ENCODE measurements at regions not wholly inside any gene's neighbourhood (a gene's known extent, or its start where the extent isn't known, plus 50 kb on each side); places are given as distances from the start of the nearest gene placed in this dataset.

- H2AFZ ChIP-seq (ENCODE audit: low read length) = no peak overlapping the region
- H2BK15ac ChIP-seq (ENCODE audit: low read depth, low read length) = no peak overlapping the region
- Mint-ChIP-seq H3K9me3 (no peaks in the 10 kb centered on the region; a peak in 1 of 5 replicates), H3K4me1 (no peaks in the 10 kb centered on the region), H3K27me3 (ENCODE audit: low read depth) (peaks cover 4% of the 10 kb centered on the region), H3K27ac (no peak overlapping the region), H3K4me3 (no peak overlapping the region), H3K36me3 (ENCODE audit: insufficient read depth in 1 of 3, low read depth in 3 of 3) (no peaks in the 10 kb centered on the region)
- WGBS (ENCODE audit: extremely low coverage, insufficient read length, low lambda C conversion rate) = no CpG with 5 or more reads among the region's 1 CpG
- no peak overlapping the region for H3K9ac ChIP-seq (ENCODE audit: extremely low read depth, insufficient read length, low read length)
- H2BK5ac ChIP-seq (ENCODE audit: insufficient read length, low read length) = no peak overlapping the region
- H3K23ac ChIP-seq (ENCODE audit: insufficient read length, low read depth, low read length) = no peak overlapping the region
- no peak overlapping the region for H4K8ac ChIP-seq (replicated peaks; ENCODE audit: insufficient read length, low read depth, low read length)
- no peaks in the 10 kb centered on the region for H3K79me2 ChIP-seq (ENCODE audit: insufficient read depth, low read length)
- no peak overlapping the region for H2BK120ac ChIP-seq (ENCODE audit: low read depth, low read length, poor library complexity, severe bottlenecking)
- H2BK12ac ChIP-seq (ENCODE audit: insufficient read length, low read depth, low read length) = no peak overlapping the region
- TF ChIP-seq, protein P1, sequence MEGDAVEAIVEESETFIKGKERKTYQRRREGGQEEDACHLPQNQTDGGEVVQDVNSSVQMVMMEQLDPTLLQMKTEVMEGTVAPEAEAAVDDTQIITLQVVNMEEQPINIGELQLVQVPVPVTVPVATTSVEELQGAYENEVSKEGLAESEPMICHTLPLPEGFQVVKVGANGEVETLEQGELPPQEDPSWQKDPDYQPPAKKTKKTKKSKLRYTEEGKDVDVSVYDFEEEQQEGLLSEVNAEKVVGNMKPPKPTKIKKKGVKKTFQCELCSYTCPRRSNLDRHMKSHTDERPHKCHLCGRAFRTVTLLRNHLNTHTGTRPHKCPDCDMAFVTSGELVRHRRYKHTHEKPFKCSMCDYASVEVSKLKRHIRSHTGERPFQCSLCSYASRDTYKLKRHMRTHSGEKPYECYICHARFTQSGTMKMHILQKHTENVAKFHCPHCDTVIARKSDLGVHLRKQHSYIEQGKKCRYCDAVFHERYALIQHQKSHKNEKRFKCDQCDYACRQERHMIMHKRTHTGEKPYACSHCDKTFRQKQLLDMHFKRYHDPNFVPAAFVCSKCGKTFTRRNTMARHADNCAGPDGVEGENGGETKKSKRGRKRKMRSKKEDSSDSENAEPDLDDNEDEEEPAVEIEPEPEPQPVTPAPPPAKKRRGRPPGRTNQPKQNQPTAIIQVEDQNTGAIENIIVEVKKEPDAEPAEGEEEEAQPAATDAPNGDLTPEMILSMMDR (conservative IDR thresholded peaks at IDR 0.05) = no peak
- H3K79me1 ChIP-seq (ENCODE audit: insufficient read depth, low read depth, low read length, poor library complexity, severe bottlenecking) = no peaks in the 10 kb centered on the region
- H3K14ac ChIP-seq (ENCODE audit: insufficient read depth, low read length) = no peak overlapping the region
- H4K20me1 ChIP-seq (ENCODE audit: control insufficient read depth, insufficient read depth, insufficient read length) = no peaks in the 10 kb centered on the region
- H2BK20ac ChIP-seq (ENCODE audit: low read depth, low read length, poor library complexity, severe bottlenecking) = no peak overlapping the region
- no peak overlapping the region for H4K91ac ChIP-seq (ENCODE audit: insufficient read length, low read depth, low read length)
- H3K27ac ChIP-seq (ENCODE audit: insufficient read length, low read depth, low read length) = no peak overlapping the region
- no peak for DNase-seq
- H3K4me1 ChIP-seq (ENCODE audit: insufficient read depth, low read length) = no peaks in the 10 kb centered on the region
- H3K9me3 ChIP-seq (ENCODE audit: control insufficient read depth, low read depth, low read length) = no peaks in the 10 kb centered on the region
- H3T11ph ChIP-seq (ENCODE audit: low read length) = no peak overlapping the region
- no peaks in the 10 kb centered on the region for H3K27me3 ChIP-seq (ENCODE audit: insufficient read depth, low read length)
- H3K18ac ChIP-seq (ENCODE audit: insufficient read length, low read depth, low read length) = no peak overlapping the region
- H3K4ac ChIP-seq (ENCODE audit: low read depth, low read length) = no peak overlapping the region
- no peak overlapping the region for H2AK5ac ChIP-seq (ENCODE audit: insufficient read length, low read length)
- no peak overlapping the region for H4K5ac ChIP-seq (ENCODE audit: insufficient read length, low read depth, low read length)
- no peaks in the 10 kb centered on the region for H3K23me2 ChIP-seq (ENCODE audit: insufficient read length, low read depth, low read length, poor library complexity, severe bottlenecking)
- no peak overlapping the region for H3K4me2 ChIP-seq (ENCODE audit: insufficient read depth, insufficient read length, low read length)
- no peak overlapping the region for H3K56ac ChIP-seq (ENCODE audit: insufficient read length, low read depth, low read length)
Measured at GRCh38 chr4:155607481-155607880, 59.2 kb upstream of the GUCY1A1 start.

Data from H9 (cell line).